RWPE1 (cell line): ENCODE measurements at regions not wholly inside any gene's neighbourhood (a gene's known extent, or its start where the extent isn't known, plus 50 kb on each side); places are given as distances from the start of the nearest gene placed in this dataset.

Source experiments
- CTCF ChIA-PET: fragments of 350-600 bp; sonication (Branson Sonifier 250); formaldehyde crosslinking; extraction: SDS; loops from one replicate; lab custom pipeline; 2021; lab: Yijun Ruan, JAX
- POLR2A ChIA-PET: fragments of 400-600 bp; formaldehyde crosslinking; extraction: SDS; loops from one replicate; lab custom pipeline; 2020; ENCODE audit warnings: antibody characterized with exemption; ENCODE audit not compliant: low non-redundant PET; lab: Yijun Ruan, JAX
- DNase-seq: peaks from one replicate; pipeline ENCODE4 v3.0.0; 2012; ENCODE audit warnings: low spot score
- H3K27ac ChIP-seq: fragments of 450-650 bp; 2 replicates; pipeline ENCODE4 v1.5.1; 2017
- CTCF ChIP-seq: fragments of 450-650 bp; conservative IDR thresholded peaks from 2 replicates; pipeline ENCODE4 v1.5.1; 2017; ENCODE audit warnings: low read depth, mild to moderate bottlenecking

- CTCF ChIA-PET: interaction anchor here (0.5 kb wide), 1 partner anchor 1384 kb away, joined by 3 read pairs; no protein-coding TSS in a partner anchor
- TF ChIP-seq CTCF: no peak
- DNase-seq: no peak
- H3K27ac ChIP-seq: no peak overlapping the region
- POLR2A ChIA-PET: no interaction called here
Observed at GRCh38 chr9:96160866-96161265, 141.1 kb downstream of the HSD17B3 start.

- DNase-seq: no peak
- ChIA-PET POLR2A (no interaction called here), CTCF (interaction anchor here (0.6 kb wide), 1 partner anchor 54 kb away, joined by 3 read pairs; no protein-coding TSS in a partner anchor)
- H3K27ac ChIP-seq: no peak overlapping the region
- TF ChIP-seq CTCF: no peak
Observed at GRCh38 chr9:96160168-96160567, 141.8 kb downstream of the HSD17B3 start.

GRCh38 chr9:96159596-96159995 is 142.4 kb downstream of the HSD17B3 start:
- ChIA-PET CTCF (interaction anchor here (0.6 kb wide), 1 partner anchor 33 kb away, joined by 7 read pairs; no protein-coding TSS in a partner anchor), POLR2A (no interaction called here)
- TF ChIP-seq CTCF: no peak
- no peak overlapping the region for H3K27ac ChIP-seq
- DNase-seq: no peak

GRCh38 chr9:96158909-96159575 is 142.9 kb downstream of the HSD17B3 start:
- CTCF ChIA-PET: interaction anchor here (0.5 to 0.6 kb wide), 3 partner anchors 28 to 54 kb away, joined by 3 to 7 read pairs (median 3); no protein-coding TSS in a partner anchor
- POLR2A ChIA-PET: no interaction called here
- H3K27ac ChIP-seq: no peak overlapping the region
- no peak for DNase-seq
- no peak for TF ChIP-seq CTCF

GRCh38 chr9:96158147-96158546 is 143.8 kb downstream of the HSD17B3 start:
- no peak overlapping the region for H3K27ac ChIP-seq
- TF ChIP-seq CTCF: no peak
- DNase-seq: no peak
- ChIA-PET POLR2A (no interaction called here), CTCF (no interaction called here)

- ChIA-PET POLR2A (no interaction called here), CTCF (no interaction called here)
- no peak for DNase-seq
- no peak overlapping the region for H3K27ac ChIP-seq
- TF ChIP-seq CTCF: no peak
Observed at GRCh38 chr9:96157675-96158074, 144.3 kb downstream of the HSD17B3 start.
